ENCODE measurements at regions not wholly inside any gene's neighbourhood (a gene's known extent, or its start where the extent isn't known, plus 50 kb on each side); places are given as distances from the start of the nearest gene placed in this dataset.

DNA sequence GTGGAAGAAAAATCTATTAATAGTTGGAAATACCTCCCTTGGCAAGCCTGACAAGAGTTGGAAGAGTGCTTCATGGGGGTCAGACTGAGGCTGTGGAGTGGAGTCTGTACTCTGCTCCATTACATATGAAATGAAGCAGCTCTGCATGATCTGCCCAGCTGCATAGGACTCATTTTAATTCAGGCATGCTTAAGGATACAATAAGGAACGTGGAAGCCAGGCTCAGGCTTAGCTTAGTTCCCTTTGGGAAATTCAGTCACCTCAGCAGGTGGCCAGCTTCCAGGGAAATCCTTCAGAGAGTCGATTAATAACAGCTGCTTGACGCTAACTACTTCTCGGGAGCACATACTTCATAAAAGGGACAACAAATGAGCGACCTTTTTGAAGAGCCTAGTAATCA lies 1672.9 kb upstream of the WWC1 start:
- TF ChIP-seq, protein P1, sequence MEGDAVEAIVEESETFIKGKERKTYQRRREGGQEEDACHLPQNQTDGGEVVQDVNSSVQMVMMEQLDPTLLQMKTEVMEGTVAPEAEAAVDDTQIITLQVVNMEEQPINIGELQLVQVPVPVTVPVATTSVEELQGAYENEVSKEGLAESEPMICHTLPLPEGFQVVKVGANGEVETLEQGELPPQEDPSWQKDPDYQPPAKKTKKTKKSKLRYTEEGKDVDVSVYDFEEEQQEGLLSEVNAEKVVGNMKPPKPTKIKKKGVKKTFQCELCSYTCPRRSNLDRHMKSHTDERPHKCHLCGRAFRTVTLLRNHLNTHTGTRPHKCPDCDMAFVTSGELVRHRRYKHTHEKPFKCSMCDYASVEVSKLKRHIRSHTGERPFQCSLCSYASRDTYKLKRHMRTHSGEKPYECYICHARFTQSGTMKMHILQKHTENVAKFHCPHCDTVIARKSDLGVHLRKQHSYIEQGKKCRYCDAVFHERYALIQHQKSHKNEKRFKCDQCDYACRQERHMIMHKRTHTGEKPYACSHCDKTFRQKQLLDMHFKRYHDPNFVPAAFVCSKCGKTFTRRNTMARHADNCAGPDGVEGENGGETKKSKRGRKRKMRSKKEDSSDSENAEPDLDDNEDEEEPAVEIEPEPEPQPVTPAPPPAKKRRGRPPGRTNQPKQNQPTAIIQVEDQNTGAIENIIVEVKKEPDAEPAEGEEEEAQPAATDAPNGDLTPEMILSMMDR (IDR thresholded peaks at IDR 0.05), result no peak

DNA sequence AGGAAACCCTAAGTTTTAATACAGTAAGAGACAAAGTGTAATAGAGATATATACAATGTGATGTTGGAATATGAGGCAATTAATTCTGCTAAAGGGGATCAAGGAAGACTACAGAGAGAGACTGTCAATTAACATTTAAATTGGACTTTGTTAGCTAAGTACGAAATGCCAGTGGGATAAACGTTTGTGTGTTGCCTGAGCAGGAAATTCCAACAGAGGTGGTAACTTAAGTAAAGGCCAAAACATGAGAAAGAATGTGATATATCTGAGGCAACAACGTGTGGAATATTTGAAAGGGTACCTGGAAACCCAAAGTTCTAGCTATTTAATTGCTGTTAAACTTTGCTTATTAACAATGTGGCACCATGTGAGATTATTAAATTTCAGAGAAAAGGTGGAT lies 1666.9 kb upstream of the WWC1 start:
- TF ChIP-seq, protein P1 (IDR thresholded peaks at IDR 0.05), result no peak

- TF ChIP-seq, protein P1 (IDR thresholded peaks at IDR 0.05), result no peak
Measured at GRCh38 chr5:166625210-166625865, 1666.1 kb upstream of the WWC1 start.

GRCh38 chr5:166637295-166637694 lies 1654.2 kb upstream of the WWC1 start:
- TF ChIP-seq, protein P1 (IDR thresholded peaks at IDR 0.05), result no peak

GRCh38 chr5:166639151-166639550 lies 1652.3 kb upstream of the WWC1 start:
- TF ChIP-seq, protein P1 (IDR thresholded peaks at IDR 0.05), result no peak

DNA sequence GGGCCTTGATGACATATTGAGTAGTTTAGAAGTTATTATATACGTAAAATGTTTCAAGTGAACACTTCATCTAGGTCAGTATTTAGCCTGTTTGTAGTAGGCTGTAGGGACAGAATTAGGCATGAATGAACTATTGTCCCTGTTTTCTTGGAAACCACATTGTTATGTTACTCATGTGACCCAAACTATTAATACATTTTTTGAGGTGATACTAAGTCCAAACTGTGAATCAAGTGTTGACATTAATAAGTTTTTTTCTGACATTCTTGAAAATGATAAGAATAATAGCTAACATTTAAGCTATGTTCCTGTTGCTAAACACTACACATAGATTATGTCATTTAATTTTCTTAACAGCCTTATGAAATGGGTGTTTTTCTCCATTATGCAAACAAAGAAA lies 1642.7 kb upstream of the WWC1 start:
- TF ChIP-seq, protein P1 (IDR thresholded peaks at IDR 0.05), result no peak

DNA sequence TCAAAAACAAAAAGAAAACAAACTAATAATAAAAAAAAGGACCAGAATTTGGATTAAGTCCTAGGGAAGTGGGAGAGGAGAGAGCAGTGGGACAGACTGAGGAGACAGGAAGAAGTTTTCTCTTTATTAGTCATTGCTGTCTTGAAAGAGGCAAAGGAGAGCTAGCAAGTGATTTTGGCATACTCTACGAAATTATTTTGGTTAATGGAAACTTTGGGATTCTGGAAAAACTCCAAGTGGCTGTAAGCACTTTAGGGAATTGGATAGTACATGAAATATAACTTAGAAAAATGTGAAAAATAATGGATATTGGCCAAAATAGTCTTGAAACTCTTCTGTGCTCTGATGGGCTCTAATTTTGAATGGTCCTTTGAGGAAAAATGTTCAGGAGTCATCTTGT lies 1641.8 kb upstream of the WWC1 start:
- TF ChIP-seq, protein P1 (IDR thresholded peaks at IDR 0.05), result no peak

DNA sequence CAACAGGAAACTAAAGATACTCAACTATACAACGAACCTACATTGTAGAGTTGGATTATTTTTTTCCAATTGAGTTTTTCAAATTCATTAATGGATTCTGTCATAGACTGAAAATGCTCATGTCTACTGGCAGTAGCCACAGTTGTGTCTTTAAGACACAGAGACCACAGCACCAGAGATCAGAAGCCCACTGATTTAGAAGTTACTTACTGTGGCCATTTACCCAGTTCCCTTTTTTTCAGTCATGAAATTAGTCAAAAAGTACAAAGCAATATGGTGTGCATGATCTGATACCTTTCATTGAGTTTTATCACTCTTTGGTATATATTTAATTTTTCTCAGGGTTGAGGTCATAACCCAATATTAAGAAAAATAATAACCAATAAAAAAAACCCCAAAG lies 1640.2 kb upstream of the WWC1 start:
- TF ChIP-seq, protein P1 (IDR thresholded peaks at IDR 0.05), result no peak

Data from LNCAP (cell line).